ENCODE measurements at regions not wholly inside any gene's neighbourhood (a gene's known extent, or its start where the extent isn't known, plus 50 kb on each side); places are given as distances from the start of the nearest gene placed in this dataset.
A peak's percentile ranks its signal among the peaks of the same experiment; 100 is the strongest.

DNA sequence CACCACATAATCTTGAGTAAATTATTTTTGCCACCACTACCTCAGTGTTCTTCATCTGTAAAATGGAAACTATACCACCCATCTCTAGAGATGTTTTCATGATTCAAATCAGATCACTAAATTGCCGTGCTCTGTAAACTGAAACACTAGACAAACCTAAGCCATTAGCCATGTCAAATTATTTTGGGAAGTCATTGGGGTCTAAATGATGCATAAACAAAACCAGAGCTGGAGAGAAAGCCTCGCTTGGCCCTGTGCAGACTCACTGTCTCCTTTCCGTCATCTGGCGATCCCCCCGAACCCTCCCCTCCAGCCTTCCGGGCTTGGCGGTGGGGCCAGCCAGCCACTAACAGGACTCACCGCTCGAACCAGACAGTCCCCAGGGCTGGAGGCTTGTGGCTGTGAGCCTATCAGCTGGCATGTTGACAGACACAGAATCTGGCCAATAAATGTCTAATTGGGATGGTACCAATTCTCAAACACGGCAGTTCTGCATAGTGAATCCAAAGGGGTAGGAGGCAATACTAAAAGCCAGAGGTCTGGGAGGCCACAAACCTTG lies 256.5 kb downstream of the SEC61B start:
- no peak for DNase-seq (ENCODE audit: extremely low read depth, low read depth)
- no peak for TF ChIP-seq CTCF (IDR thresholded peaks at IDR 0.05; ENCODE audit: low read depth, low read length)

GRCh38 chr9:99479929-99480328 lies 257.8 kb downstream of the SEC61B start:
- no peak for TF ChIP-seq CTCF (IDR thresholded peaks at IDR 0.05; ENCODE audit: low read depth, low read length)
- DNase-seq (ENCODE audit: extremely low read depth, low read depth), result no peak

DNA sequence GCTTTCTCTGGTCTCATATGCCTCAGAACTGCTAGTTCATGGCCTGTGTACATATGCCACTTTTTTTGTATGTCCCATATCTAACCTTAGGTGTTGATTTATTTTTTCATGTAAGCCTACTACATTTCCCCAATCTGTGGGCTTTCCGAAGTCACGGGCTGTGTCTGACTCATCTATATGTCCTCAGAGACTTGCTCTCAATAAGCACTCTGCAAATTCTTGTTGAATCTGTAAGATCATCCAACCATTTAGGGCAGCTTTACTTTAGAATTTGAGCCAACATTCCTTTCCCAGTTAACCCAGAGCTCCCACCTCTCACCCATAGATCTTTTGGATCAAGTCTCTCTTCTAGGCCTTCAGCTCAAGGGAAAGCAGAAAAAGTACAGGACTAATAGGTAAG lies 263.4 kb downstream of the SEC61B start:
- DNase-seq (ENCODE audit: extremely low read depth, low read depth), result no peak
- no peak for TF ChIP-seq CTCF (IDR thresholded peaks at IDR 0.05; ENCODE audit: low read depth, low read length)

GRCh38 chr9:99486684-99487083 lies 264.6 kb downstream of the SEC61B start:
- DNase-seq (ENCODE audit: extremely low read depth, low read depth), result no peak
- TF ChIP-seq CTCF (IDR thresholded peaks at IDR 0.05; ENCODE audit: low read depth, low read length), result no peak

- no peak for DNase-seq (ENCODE audit: extremely low read depth, low read depth)
- TF ChIP-seq CTCF (IDR thresholded peaks at IDR 0.05; ENCODE audit: low read depth, low read length), result no peak
Measured at GRCh38 chr9:99488131-99489059, 266.3 kb downstream of the SEC61B start.

DNA sequence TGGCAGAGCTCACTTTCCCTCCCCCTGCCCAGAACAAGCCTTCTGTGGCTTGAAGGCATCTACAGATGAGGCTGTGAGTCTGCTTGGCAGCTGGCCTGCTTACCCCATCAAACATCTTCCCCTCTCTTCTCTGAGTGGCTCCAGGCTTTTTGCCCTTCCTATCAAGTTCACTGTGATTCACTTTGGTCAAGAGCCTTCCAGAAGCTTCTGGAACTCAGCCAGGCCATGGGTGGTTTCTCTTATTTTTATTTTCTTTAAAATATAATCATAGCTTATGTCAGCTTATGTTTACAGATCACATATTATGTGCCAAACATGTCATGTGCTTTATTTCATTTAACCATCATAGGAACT lies 267.0 kb downstream of the SEC61B start:
- TF ChIP-seq CTCF (IDR thresholded peaks at IDR 0.05; ENCODE audit: low read depth, low read length), result no peak
- DNase-seq (ENCODE audit: extremely low read depth, low read depth), result peak; percentile 83

GRCh38 chr9:99490729-99491128 lies 268.6 kb downstream of the SEC61B start:
- no peak for TF ChIP-seq CTCF (IDR thresholded peaks at IDR 0.05; ENCODE audit: low read depth, low read length)
- peak; percentile 88 for DNase-seq (ENCODE audit: extremely low read depth, low read depth)
